Activated T-cell treated with anti-CD3 and anti-CD28 coated beads, Interleukin-2, amount 50 U/mL, for 4 hours (primary cell): ENCODE measurements at regions not wholly inside any gene's neighbourhood (a gene's known extent, or its start where the extent isn't known, plus 50 kb on each side); places are given as distances from the start of the nearest gene placed in this dataset.

Source experiments
- ATAC-seq, 2 donors: fragments of 200-7000 bp; cut with Tn5 transposase; one replicate each; pipeline ENCODE4 v1.10.0; 2021
- DNase-seq: peaks from one replicate; pipeline ENCODE4 v3.0.0-alpha.2; 2020
- H3K27me3 Mint-ChIP-seq: one replicate; pipeline ENCODE4 v1.8.0; 2021; ENCODE audit warnings: low read depth, mixed read lengths
- H3K36me3 Mint-ChIP-seq: one replicate; pipeline ENCODE4 v1.8.0; 2022; ENCODE audit warnings: mixed read lengths; ENCODE audit not compliant: insufficient read depth
- H3K4me1 Mint-ChIP-seq: one replicate; pipeline ENCODE4 v1.8.0; 2021; ENCODE audit warnings: low read depth, mixed read lengths
- H3K4me3 Mint-ChIP-seq: one replicate; pipeline ENCODE4 v1.8.0; 2021; ENCODE audit warnings: mild to moderate bottlenecking, moderate library complexity, mixed read lengths
- H3K9me3 Mint-ChIP-seq: one replicate; pipeline ENCODE4 v1.8.0; 2021; ENCODE audit warnings: mixed read lengths

GRCh38 chr11:106399624-106400023 is 322.2 kb downstream of the AASDHPPT start:
- H3K9me3 Mint-ChIP-seq, result peaks cover 3% of the 10 kb centered on the region
- no peaks in the 10 kb centered on the region for H3K4me1 Mint-ChIP-seq
- ATAC-seq (no peak), DNase-seq (no peak)
- no peak overlapping the region for H3K4me3 Mint-ChIP-seq
- no peaks in the 10 kb centered on the region for H3K27me3 Mint-ChIP-seq
- H3K36me3 Mint-ChIP-seq, result no peaks in the 10 kb centered on the region

GRCh38 chr11:106400949-106401570 is 323.6 kb downstream of the AASDHPPT start:
- H3K4me1 Mint-ChIP-seq, result no peaks in the 10 kb centered on the region
- H3K9me3 Mint-ChIP-seq, result peaks cover 4% of the 10 kb centered on the region
- ATAC-seq, result no peak
- H3K36me3 Mint-ChIP-seq, result no peaks in the 10 kb centered on the region
- no peak for DNase-seq
- no peaks in the 10 kb centered on the region for H3K27me3 Mint-ChIP-seq
- H3K4me3 Mint-ChIP-seq, result no peak overlapping the region

- Mint-ChIP-seq H3K4me3 (no peak overlapping the region), H3K27me3 (no peaks in the 10 kb centered on the region), H3K4me1 (no peaks in the 10 kb centered on the region), H3K36me3 (no peaks in the 10 kb centered on the region), H3K9me3 (peaks cover 4% of the 10 kb centered on the region)
- DNase-seq (no peak), ATAC-seq (no peak)
Observed at GRCh38 chr11:106403751-106404150, 326.3 kb downstream of the AASDHPPT start.

- no peaks in the 10 kb centered on the region for H3K36me3 Mint-ChIP-seq
- H3K4me3 Mint-ChIP-seq, result no peak overlapping the region
- H3K9me3 Mint-ChIP-seq, result peaks cover 4% of the 10 kb centered on the region
- no peaks in the 10 kb centered on the region for H3K4me1 Mint-ChIP-seq
- DNase-seq (no peak), ATAC-seq (no peak)
- no peaks in the 10 kb centered on the region for H3K27me3 Mint-ChIP-seq
Observed at GRCh38 chr11:106409222-106409621, 331.8 kb downstream of the AASDHPPT start.

GRCh38 chr11:106409671-106410070 is 332.2 kb downstream of the AASDHPPT start:
- DNase-seq, result no peak
- no peak for ATAC-seq
- Mint-ChIP-seq H3K4me3 (no peak overlapping the region), H3K9me3 (peaks cover 4% of the 10 kb centered on the region), H3K27me3 (no peaks in the 10 kb centered on the region), H3K36me3 (no peaks in the 10 kb centered on the region), H3K4me1 (no peaks in the 10 kb centered on the region)

- Mint-ChIP-seq H3K9me3 (no peaks in the 10 kb centered on the region), H3K4me1 (no peaks in the 10 kb centered on the region), H3K27me3 (no peaks in the 10 kb centered on the region), H3K36me3 (no peaks in the 10 kb centered on the region), H3K4me3 (no peak overlapping the region)
- ATAC-seq (no peak), DNase-seq (no peak)
Observed at GRCh38 chr11:106410902-106411301, 333.4 kb downstream of the AASDHPPT start.

GRCh38 chr11:106413222-106413621 is 335.8 kb downstream of the AASDHPPT start:
- H3K27me3 Mint-ChIP-seq, result no peaks in the 10 kb centered on the region
- no peak for DNase-seq
- no peak overlapping the region for H3K4me3 Mint-ChIP-seq
- H3K9me3 Mint-ChIP-seq, result no peaks in the 10 kb centered on the region
- H3K36me3 Mint-ChIP-seq, result no peaks in the 10 kb centered on the region
- no peak for ATAC-seq
- H3K4me1 Mint-ChIP-seq, result no peaks in the 10 kb centered on the region

- DNase-seq (no peak), ATAC-seq (no peak)
- Mint-ChIP-seq H3K4me1 (no peaks in the 10 kb centered on the region), H3K4me3 (no peak overlapping the region), H3K36me3 (no peaks in the 10 kb centered on the region), H3K9me3 (no peaks in the 10 kb centered on the region), H3K27me3 (no peaks in the 10 kb centered on the region)
Observed at GRCh38 chr11:106415510-106415909, 338.0 kb downstream of the AASDHPPT start.

- no peak overlapping the region for H3K4me3 Mint-ChIP-seq
- ATAC-seq (no peak), DNase-seq (no peak)
- no peaks in the 10 kb centered on the region for H3K36me3 Mint-ChIP-seq
- H3K4me1 Mint-ChIP-seq, result no peaks in the 10 kb centered on the region
- peaks cover 4% of the 10 kb centered on the region for H3K9me3 Mint-ChIP-seq
- H3K27me3 Mint-ChIP-seq, result no peaks in the 10 kb centered on the region
Observed at GRCh38 chr11:106418791-106419190, 341.3 kb downstream of the AASDHPPT start.

GRCh38 chr11:106420048-106420665 is 342.7 kb downstream of the AASDHPPT start:
- Mint-ChIP-seq H3K36me3 (no peaks in the 10 kb centered on the region), H3K4me1 (no peaks in the 10 kb centered on the region), H3K4me3 (no peak overlapping the region), H3K27me3 (no peaks in the 10 kb centered on the region), H3K9me3 (peaks cover 4% of the 10 kb centered on the region)
- no peak for ATAC-seq
- DNase-seq, result no peak

- peaks cover 4% of the 10 kb centered on the region for H3K9me3 Mint-ChIP-seq
- ATAC-seq (no peak), DNase-seq (no peak)
- no peaks in the 10 kb centered on the region for H3K27me3 Mint-ChIP-seq
- no peaks in the 10 kb centered on the region for H3K4me1 Mint-ChIP-seq
- H3K36me3 Mint-ChIP-seq, result no peaks in the 10 kb centered on the region
- H3K4me3 Mint-ChIP-seq, result no peak overlapping the region
Observed at GRCh38 chr11:106420686-106421085, 343.2 kb downstream of the AASDHPPT start.

- H3K4me1 Mint-ChIP-seq, result no peaks in the 10 kb centered on the region
- ATAC-seq, result no peak
- peaks cover 4% of the 10 kb centered on the region for H3K9me3 Mint-ChIP-seq
Observed at GRCh38 chr11:106421676-106422292, 344.3 kb downstream of the AASDHPPT start.

GRCh38 chr11:106422583-106422982 is 345.1 kb downstream of the AASDHPPT start:
- ATAC-seq (no peak), DNase-seq (no peak)
- H3K4me3 Mint-ChIP-seq, result no peak overlapping the region
- H3K36me3 Mint-ChIP-seq, result no peaks in the 10 kb centered on the region
- H3K9me3 Mint-ChIP-seq, result peaks cover 4% of the 10 kb centered on the region
- no peaks in the 10 kb centered on the region for H3K4me1 Mint-ChIP-seq
- no peaks in the 10 kb centered on the region for H3K27me3 Mint-ChIP-seq

More at GRCh38 chr11:106421676-106422292, 344.3 kb downstream of the AASDHPPT start:
- H3K27me3 Mint-ChIP-seq, result no peaks in the 10 kb centered on the region
- H3K4me3 Mint-ChIP-seq, result no peak overlapping the region
- H3K36me3 Mint-ChIP-seq, result no peaks in the 10 kb centered on the region
- no peak for DNase-seq

GRCh38 chr11:106424111-106424510 is 346.6 kb downstream of the AASDHPPT start:
- DNase-seq (no peak), ATAC-seq (no peak)
- H3K4me1 Mint-ChIP-seq, result no peaks in the 10 kb centered on the region
- H3K36me3 Mint-ChIP-seq, result no peaks in the 10 kb centered on the region
- no peak overlapping the region for H3K4me3 Mint-ChIP-seq
- H3K27me3 Mint-ChIP-seq, result no peaks in the 10 kb centered on the region
- peaks cover 4% of the 10 kb centered on the region for H3K9me3 Mint-ChIP-seq

GRCh38 chr11:106425819-106426218 is 348.4 kb downstream of the AASDHPPT start:
- H3K27me3 Mint-ChIP-seq, result no peaks in the 10 kb centered on the region
- no peak overlapping the region for H3K4me3 Mint-ChIP-seq
- DNase-seq, result no peak
- ATAC-seq, result no peak
- no peaks in the 10 kb centered on the region for H3K4me1 Mint-ChIP-seq
- H3K9me3 Mint-ChIP-seq, result peaks cover 3% of the 10 kb centered on the region
- no peaks in the 10 kb centered on the region for H3K36me3 Mint-ChIP-seq
